HepG2 (cell line): ENCODE measurements at regions not wholly inside any gene's neighbourhood (a gene's known extent, or its start where the extent isn't known, plus 50 kb on each side); places are given as distances from the start of the nearest gene placed in this dataset.

ENCODE experiments used
- ATAC-seq: fragments of 200-7000 bp; cut with Tn5 transposase; 3 replicates; pipeline ENCODE4 v1.9.1; 2020; ENCODE audit warnings: mild to moderate bottlenecking, moderate library complexity
- BruUV-seq: library from RNA; stranded (reverse); fragments of 400-500 nt; replicated peaks from 2 replicates; lab custom pipeline; 2021; lab: Mats Ljungman, UMichigan
- CTCF ChIA-PET: fragments of 300-600 bp; formaldehyde crosslinking; extraction: SDS; loops from one replicate; lab custom pipeline; 2021; ENCODE audit warnings: low total read pairs, inconsistent platforms, low intra/inter-chr PET ratio; lab: Yijun Ruan, JAX
- POLR2A ChIA-PET: fragments of 350-600 bp; sonication (Branson Sonifier 250); formaldehyde crosslinking; loops from one replicate; lab custom pipeline; 2020; ENCODE audit warnings: antibody characterized with exemption, inconsistent platforms; lab: Yijun Ruan, JAX
- DNase-seq: peaks from one replicate; pipeline ENCODE4 v3.0.0-alpha.2; 2015; ENCODE audit warnings: low spot score
- FAIRE-seq: peaks from 3 replicates; lab custom pipeline; 2011; peaks lifted over from hg19 to GRCh38; lab: Jason Lieb, UNC
- H2AFZ ChIP-seq: one replicate; pipeline ENCODE4 v1.6.1; 2011; ENCODE audit warnings: low read length, inconsistent platforms
- H3K27ac ChIP-seq: fragments of 300-600 bp; 3 replicates; pipeline ENCODE4 v1.8.0; 2011; ENCODE audit warnings: mixed run types, mild to moderate bottlenecking, mixed read lengths, low read length, inconsistent platforms; ENCODE audit not compliant: insufficient read depth; ENCODE audit errors: extremely low read length
- H3K27me3 ChIP-seq, 2 experiments: fragments of 200-600 bp in 1 of 2; 2 replicates in 1 of 2; 3 replicates in 1 of 2; pipeline versions ENCODE4 v1.6.0 to v1.8.0; 2011; ENCODE audit warnings: low read length in 2 of 2, mild to moderate bottlenecking in 2 of 2, moderate library complexity in 2 of 2, inconsistent platforms in 1 of 2; ENCODE audit not compliant: insufficient read depth in 2 of 2, control insufficient read depth in 1 of 2
- H3K36me3 ChIP-seq, 2 experiments: fragments of 200-600 bp in 1 of 2; replicated peaks in 1 of 2; 2 replicates in 1 of 2; 3 replicates in 1 of 2; pipeline versions ENCODE4 v1.5.1 to v1.8.0; 2011; ENCODE audit warnings: low read length in 2 of 2, inconsistent platforms in 1 of 2; ENCODE audit not compliant: insufficient read depth in 2 of 2, control insufficient read depth in 1 of 2
- H3K4me1 ChIP-seq: 2 replicates; pipeline ENCODE4 v1.5.1; 2012; ENCODE audit warnings: low read length, inconsistent platforms; ENCODE audit not compliant: insufficient read depth
- H3K4me2 ChIP-seq: 2 replicates; pipeline ENCODE4 v1.6.0; 2011; ENCODE audit warnings: low read depth, low read length, inconsistent platforms
- H3K4me3 ChIP-seq, 3 experiments: fragments of 200-600 bp in 1 of 3; sonication (generic), shearing (Covaris generic) in 1 of 3; replicated peaks in 1 of 3; 2 replicates each; pipeline ENCODE4 v1.5.1; 2011 to 2016; ENCODE audit warnings: low read length in 3 of 3, inconsistent platforms in 2 of 3, low read depth in 2 of 3, mild to moderate bottlenecking in 2 of 3, control low read depth in 1 of 3, mixed read lengths in 1 of 3; ENCODE audit not compliant: insufficient read depth in 1 of 3
- H3K79me2 ChIP-seq: one replicate; pipeline ENCODE4 v1.6.1; 2011; ENCODE audit warnings: low read length, inconsistent platforms; ENCODE audit not compliant: insufficient read depth
- H3K9ac ChIP-seq: 2 replicates; pipeline ENCODE4 v1.6.0; 2011; ENCODE audit warnings: mild to moderate bottlenecking, low read depth, low read length, inconsistent platforms; ENCODE audit not compliant: insufficient read depth
- H3K9me3 ChIP-seq: 2 replicates; pipeline ENCODE4 v1.5.1; 2012; ENCODE audit warnings: mild to moderate bottlenecking, low read length
- H4K20me1 ChIP-seq: 2 replicates; pipeline ENCODE4 v1.6.0; 2011; ENCODE audit warnings: inconsistent platforms, mild to moderate bottlenecking, low read length, moderate library complexity; ENCODE audit not compliant: insufficient read depth
- ELF1 ChIP-seq: sonication (generic); formaldehyde crosslinking; IDR thresholded peaks from 2 replicates; pipeline ENCODE4 v1.4.0; 2020; ENCODE audit warnings: missing genetic modification reagents
- GPBP1L1 ChIP-seq: sonication (generic); formaldehyde crosslinking; IDR thresholded peaks from 2 replicates; pipeline ENCODE4 v1.5.0; 2020; ENCODE audit warnings: mild to moderate bottlenecking, missing genetic modification reagents
- KDM5A ChIP-seq: fragments of 200-600 bp; sonication (generic); IDR thresholded peaks from 2 replicates; pipeline ENCODE4 v1.7.0; 2018; ENCODE audit warnings: antibody characterized with exemption, mild to moderate bottlenecking, low read length, borderline replicate concordance
- NFRKB ChIP-seq: fragments of 450-650 bp; IDR thresholded peaks from 2 replicates; pipeline ENCODE4 v1.6.1; 2017
- TARDBP ChIP-seq: sonication (generic); formaldehyde crosslinking; IDR thresholded peaks from 2 replicates; pipeline ENCODE4 v1.8.0; 2022; ENCODE audit warnings: mild to moderate bottlenecking, missing genetic modification reagents
- TBL1XR1 ChIP-seq: fragments of 150-350 bp; IDR thresholded peaks from 2 replicates; pipeline ENCODE4 v1.6.1; 2014; ENCODE audit warnings: borderline replicate concordance, low read length; ENCODE audit not compliant: partially characterized antibody
- THAP11 ChIP-seq: IDR thresholded peaks from 2 replicates; pipeline ENCODE4 v1.6.1; 2016; ENCODE audit warnings: missing biosample characterization, missing genetic modification reagents
- TRIM24 ChIP-seq: sonication (generic); formaldehyde crosslinking; IDR thresholded peaks from 2 replicates; pipeline ENCODE4 v1.8.0; 2022; ENCODE audit warnings: mild to moderate bottlenecking, missing genetic modification reagents
- XBP1 ChIP-seq: sonication (generic); formaldehyde crosslinking; IDR thresholded peaks from 2 replicates; pipeline ENCODE4 v1.5.0; 2020; ENCODE audit warnings: missing genetic modification reagents
- ZBTB1 ChIP-seq: sonication (generic); formaldehyde crosslinking; IDR thresholded peaks from 2 replicates; pipeline ENCODE4 v1.4.0; 2020; ENCODE audit warnings: missing genetic modification reagents, borderline replicate concordance
- ZGPAT ChIP-seq: IDR thresholded peaks from 2 replicates; pipeline ENCODE4 v1.6.1; 2016; ENCODE audit warnings: mild to moderate bottlenecking
- ZMYM4 ChIP-seq: sonication (generic); formaldehyde crosslinking; IDR thresholded peaks from 2 replicates; pipeline ENCODE4 v1.8.1; 2023; ENCODE audit warnings: mild to moderate bottlenecking, missing genetic modification reagents
- ZNF468 ChIP-seq: sonication (generic); formaldehyde crosslinking; IDR thresholded peaks from 2 replicates; pipeline ENCODE4 v1.8.0; 2022; ENCODE audit warnings: mild to moderate bottlenecking, moderate library complexity, missing genetic modification reagents
- WGBS: methylation state at CpG from one replicate; pipeline ENCODE4 v1.1.6; 2017; ENCODE audit warnings: low lambda C conversion rate; 5-methylcytosine and 5-hydroxymethylcytosine counted together
- in situ Hi-C: cut with HindIII; loops from 2 replicates; pipeline ENCODE4 v1.10.0; 2017; ENCODE audit warnings: low pct_unique_long_range_greater_than_20kb; ENCODE audit not compliant: extremely low pct_ligation_motif_present
- intact Hi-C: fragments of 100-400 bp; cut with micrococcal nuclease; formaldehyde crosslinking; loops from one replicate; pipeline ENCODE4 v1.10.0; 2022; ENCODE audit not compliant: unreplicated experiment
- TF ChIP-seq, protein P1 (sequence below): IDR thresholded peaks from 2 replicates; pipeline ENCODE4 v1.6.1; 2016; ENCODE audit warnings: control low read depth
- TF ChIP-seq, protein P2 (sequence below): sonication (generic); formaldehyde crosslinking; IDR thresholded peaks from 2 replicates; pipeline ENCODE4 v1.5.1; 2020; ENCODE audit warnings: missing genetic modification reagents, mild to moderate bottlenecking, borderline replicate concordance
- TF ChIP-seq, protein P3 (sequence below): sonication (generic); formaldehyde crosslinking; IDR thresholded peaks from 2 replicates; pipeline ENCODE4 v1.4.0; 2020; ENCODE audit warnings: missing genetic modification reagents

GRCh38 chr15:61541516-61541915 lies 312.4 kb upstream of the RORA start (continued):
- TF ChIP-seq, protein P1, sequence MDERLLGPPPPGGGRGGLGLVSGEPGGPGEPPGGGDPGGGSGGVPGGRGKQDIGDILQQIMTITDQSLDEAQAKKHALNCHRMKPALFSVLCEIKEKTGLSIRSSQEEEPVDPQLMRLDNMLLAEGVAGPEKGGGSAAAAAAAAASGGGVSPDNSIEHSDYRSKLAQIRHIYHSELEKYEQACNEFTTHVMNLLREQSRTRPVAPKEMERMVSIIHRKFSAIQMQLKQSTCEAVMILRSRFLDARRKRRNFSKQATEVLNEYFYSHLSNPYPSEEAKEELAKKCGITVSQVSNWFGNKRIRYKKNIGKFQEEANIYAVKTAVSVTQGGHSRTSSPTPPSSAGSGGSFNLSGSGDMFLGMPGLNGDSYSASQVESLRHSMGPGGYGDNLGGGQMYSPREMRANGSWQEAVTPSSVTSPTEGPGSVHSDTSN (CRISPR knock-in tag): no peak

- H3K36me3 ChIP-seq: no peaks in the 10 kb centered on the region
- POLR2A ChIA-PET: no interaction called here
- intact Hi-C loops (no loop called here), in situ Hi-C loops (no loop called here)
- ATAC-seq (no peak), FAIRE-seq (no peak), DNase-seq (no peak)
- CTCF ChIA-PET: no interaction called here
- H2AFZ ChIP-seq: no peak overlapping the region
- no peak overlapping the region for H3K27ac ChIP-seq
- H4K20me1 ChIP-seq: no peaks in the 10 kb centered on the region
- BruUV-seq: no TSS peak
- H3K4me1 ChIP-seq: no peaks in the 10 kb centered on the region
- no peaks in the 10 kb centered on the region for H3K79me2 ChIP-seq
- 2% methylated on average over 3 of the region's 3 CpGs for WGBS
- H3K9ac ChIP-seq: no peak overlapping the region
- H3K4me3 ChIP-seq: no peak overlapping the region
- no peaks in the 10 kb centered on the region for H3K9me3 ChIP-seq
- H3K4me2 ChIP-seq: no peak overlapping the region
- no peaks in the 10 kb centered on the region for H3K27me3 ChIP-seq
- TF ChIP-seq GPBP1L1 (no peak), TARDBP (no peak), ELF1 (CRISPR knock-in tag) (no peak), ZGPAT (CRISPR knock-in tag) (no peak), ZMYM4 (CRISPR knock-in tag) (no peak), XBP1 (no peak), KDM5A (no peak), NFRKB (no peak), TRIM24 (no peak), TBL1XR1 (no peak), ZBTB1 (CRISPR knock-in tag) (no peak), ZNF468 (CRISPR knock-in tag) (no peak), THAP11 (CRISPR knock-in tag) (no peak)
- TF ChIP-seq, protein P2, sequence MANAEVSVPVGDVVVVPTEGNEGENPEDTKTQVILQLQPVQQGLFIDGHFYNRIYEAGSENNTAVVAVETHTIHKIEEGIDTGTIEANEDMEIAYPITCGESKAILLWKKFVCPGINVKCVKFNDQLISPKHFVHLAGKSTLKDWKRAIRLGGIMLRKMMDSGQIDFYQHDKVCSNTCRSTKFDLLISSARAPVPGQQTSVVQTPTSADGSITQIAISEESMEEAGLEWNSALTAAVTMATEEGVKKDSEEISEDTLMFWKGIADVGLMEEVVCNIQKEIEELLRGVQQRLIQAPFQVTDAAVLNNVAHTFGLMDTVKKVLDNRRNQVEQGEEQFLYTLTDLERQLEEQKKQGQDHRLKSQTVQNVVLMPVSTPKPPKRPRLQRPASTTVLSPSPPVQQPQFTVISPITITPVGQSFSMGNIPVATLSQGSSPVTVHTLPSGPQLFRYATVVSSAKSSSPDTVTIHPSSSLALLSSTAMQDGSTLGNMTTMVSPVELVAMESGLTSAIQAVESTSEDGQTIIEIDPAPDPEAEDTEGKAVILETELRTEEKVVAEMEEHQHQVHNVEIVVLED (CRISPR knock-in tag): no peak
- TF ChIP-seq, protein P3, sequence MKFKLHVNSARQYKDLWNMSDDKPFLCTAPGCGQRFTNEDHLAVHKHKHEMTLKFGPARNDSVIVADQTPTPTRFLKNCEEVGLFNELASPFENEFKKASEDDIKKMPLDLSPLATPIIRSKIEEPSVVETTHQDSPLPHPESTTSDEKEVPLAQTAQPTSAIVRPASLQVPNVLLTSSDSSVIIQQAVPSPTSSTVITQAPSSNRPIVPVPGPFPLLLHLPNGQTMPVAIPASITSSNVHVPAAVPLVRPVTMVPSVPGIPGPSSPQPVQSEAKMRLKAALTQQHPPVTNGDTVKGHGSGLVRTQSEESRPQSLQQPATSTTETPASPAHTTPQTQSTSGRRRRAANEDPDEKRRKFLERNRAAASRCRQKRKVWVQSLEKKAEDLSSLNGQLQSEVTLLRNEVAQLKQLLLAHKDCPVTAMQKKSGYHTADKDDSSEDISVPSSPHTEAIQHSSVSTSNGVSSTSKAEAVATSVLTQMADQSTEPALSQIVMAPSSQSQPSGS (CRISPR knock-in tag): no peak
Observed at GRCh38 chr15:61537337-61537736, 308.2 kb upstream of the RORA start.
